H9 (cell line): ENCODE measurements at regions not wholly inside any gene's neighbourhood (a gene's known extent, or its start where the extent isn't known, plus 50 kb on each side); places are given as distances from the start of the nearest gene placed in this dataset.

ENCODE experiments used
- DNase-seq: peaks from one replicate; pipeline ENCODE4 v3.0.0-alpha.2; 2017
- H2AFZ ChIP-seq: one replicate; pipeline ENCODE4 v1.6.1; 2013; ENCODE audit warnings: mild to moderate bottlenecking, low read length, control low read depth, moderate library complexity
- H2AK5ac ChIP-seq: 2 replicates; pipeline ENCODE4 v1.6.1; 2013; ENCODE audit warnings: low read length, control low read depth, mixed read lengths; ENCODE audit not compliant: insufficient read length
- H2BK120ac ChIP-seq: one replicate; pipeline ENCODE4 v1.6.1; 2013; ENCODE audit warnings: low read depth, mild to moderate bottlenecking, low read length, control low read depth, inconsistent platforms; ENCODE audit not compliant: poor library complexity, severe bottlenecking
- H2BK12ac ChIP-seq: 2 replicates; pipeline ENCODE4 v1.6.1; 2013; ENCODE audit warnings: low read length, control low read depth, mixed read lengths, low read depth; ENCODE audit not compliant: insufficient read length
- H2BK15ac ChIP-seq: 2 replicates; pipeline ENCODE4 v1.6.1; 2013; ENCODE audit warnings: low read depth, low read length, control low read depth
- H2BK20ac ChIP-seq: one replicate; pipeline ENCODE4 v1.6.1; 2013; ENCODE audit warnings: low read depth, mild to moderate bottlenecking, low read length, control low read depth, inconsistent platforms; ENCODE audit not compliant: poor library complexity, severe bottlenecking
- H2BK5ac ChIP-seq: 2 replicates; pipeline ENCODE4 v1.6.1; 2013; ENCODE audit warnings: low read length, control low read depth, mixed read lengths; ENCODE audit not compliant: insufficient read length
- H3K14ac ChIP-seq: 2 replicates; pipeline ENCODE4 v1.6.1; 2013; ENCODE audit warnings: low read length, control low read depth; ENCODE audit not compliant: insufficient read depth
- H3K18ac ChIP-seq: 2 replicates; pipeline ENCODE4 v1.6.1; 2013; ENCODE audit warnings: low read depth, mild to moderate bottlenecking, mixed read lengths, low read length, control low read depth; ENCODE audit not compliant: insufficient read length
- H3K23ac ChIP-seq: 2 replicates; pipeline ENCODE4 v1.6.1; 2013; ENCODE audit warnings: low read length, control low read depth, mixed read lengths, low read depth; ENCODE audit not compliant: insufficient read length
- H3K23me2 ChIP-seq: 2 replicates; pipeline ENCODE4 v1.6.1; 2013; ENCODE audit warnings: low read depth, mild to moderate bottlenecking, mixed read lengths, low read length, control low read depth; ENCODE audit not compliant: insufficient read length, poor library complexity, severe bottlenecking
- H3K27ac ChIP-seq: 2 replicates; pipeline ENCODE4 v1.5.1; 2013; ENCODE audit warnings: low read length, control low read depth, mixed read lengths, low read depth; ENCODE audit not compliant: insufficient read length
- H3K27me3 ChIP-seq: 2 replicates; pipeline ENCODE4 v1.6.1; 2013; ENCODE audit warnings: low read length, control low read depth, inconsistent platforms; ENCODE audit not compliant: insufficient read depth
- H3K4ac ChIP-seq: 2 replicates; pipeline ENCODE4 v1.6.1; 2013; ENCODE audit warnings: low read depth, mild to moderate bottlenecking, control low read depth, inconsistent platforms, low read length, moderate library complexity
- H3K4me1 ChIP-seq: 2 replicates; pipeline ENCODE4 v1.6.1; 2013; ENCODE audit warnings: low read length, control low read depth, inconsistent platforms; ENCODE audit not compliant: insufficient read depth
- H3K4me2 ChIP-seq: 2 replicates; pipeline ENCODE4 v1.6.1; 2013; ENCODE audit warnings: low read length, control low read depth, mixed read lengths; ENCODE audit not compliant: insufficient read length, insufficient read depth
- H3K56ac ChIP-seq: 2 replicates; pipeline ENCODE4 v1.6.1; 2013; ENCODE audit warnings: low read depth, mild to moderate bottlenecking, mixed read lengths, low read length, control low read depth; ENCODE audit not compliant: insufficient read length
- H3K79me1 ChIP-seq: 2 replicates; pipeline ENCODE4 v1.6.1; 2013; ENCODE audit warnings: low read depth, mild to moderate bottlenecking, moderate library complexity, low read length, control low read depth, inconsistent platforms; ENCODE audit not compliant: insufficient read depth, poor library complexity, severe bottlenecking
- H3K79me2 ChIP-seq: 2 replicates; pipeline ENCODE4 v1.6.1; 2013; ENCODE audit warnings: low read length, control low read depth, inconsistent platforms; ENCODE audit not compliant: insufficient read depth
- H3K9ac ChIP-seq: 2 replicates; pipeline ENCODE4 v1.6.1; 2013; ENCODE audit warnings: low read length, control low read depth, mixed read lengths; ENCODE audit not compliant: insufficient read length; ENCODE audit errors: extremely low read depth
- H3K9me3 ChIP-seq: one replicate; pipeline ENCODE4 v1.6.1; 2013; ENCODE audit warnings: low read depth, low read length, inconsistent platforms; ENCODE audit not compliant: control insufficient read depth
- H3T11ph ChIP-seq: one replicate; pipeline ENCODE4 v1.6.1; 2013; ENCODE audit warnings: mild to moderate bottlenecking, low read length, control low read depth, inconsistent platforms
- H4K20me1 ChIP-seq: one replicate; pipeline ENCODE4 v1.6.1; 2013; ENCODE audit not compliant: control insufficient read depth, insufficient read length, insufficient read depth
- H4K5ac ChIP-seq: 2 replicates; pipeline ENCODE4 v1.6.1; 2013; ENCODE audit warnings: low read depth, mild to moderate bottlenecking, mixed read lengths, low read length, control low read depth; ENCODE audit not compliant: insufficient read length
- H4K8ac ChIP-seq: replicated peaks from 2 replicates; pipeline ENCODE4 v1.6.1; 2013; ENCODE audit warnings: low read length, control low read depth, mixed read lengths, low read depth; ENCODE audit not compliant: insufficient read length
- H4K91ac ChIP-seq: 2 replicates; pipeline ENCODE4 v1.6.1; 2013; ENCODE audit warnings: low read depth, mild to moderate bottlenecking, moderate library complexity, mixed read lengths, low read length, control low read depth; ENCODE audit not compliant: insufficient read length
- H3K27ac Mint-ChIP-seq, 3 experiments: 2 replicates in 2 of 3; 3 replicates in 1 of 3; pipeline ENCODE4 v1.8.0; 2020 to 2021; ENCODE audit warnings: mixed read lengths in 3 of 3, mild to moderate bottlenecking in 1 of 3, moderate library complexity in 1 of 3
- H3K27me3 Mint-ChIP-seq: 2 replicates; pipeline ENCODE4 v1.8.0; 2021; ENCODE audit warnings: low read depth, mild to moderate bottlenecking, moderate library complexity, mixed read lengths
- H3K36me3 Mint-ChIP-seq, 3 experiments: 2 replicates in 2 of 3; 3 replicates in 1 of 3; pipeline ENCODE4 v1.8.0; 2020 to 2021; ENCODE audit warnings: low read depth in 3 of 3, mixed read lengths in 3 of 3; ENCODE audit not compliant: insufficient read depth in 1 of 3
- H3K4me1 Mint-ChIP-seq, 2 experiments: 2 replicates each; pipeline ENCODE4 v1.8.0; 2020; ENCODE audit warnings: mixed read lengths in 2 of 2
- H3K4me3 Mint-ChIP-seq, 2 experiments: 2 replicates in 1 of 2; 3 replicates in 1 of 2; pipeline ENCODE4 v1.8.0; 2020 to 2021; ENCODE audit warnings: mild to moderate bottlenecking in 2 of 2, mixed read lengths in 2 of 2, moderate library complexity in 1 of 2
- H3K9me3 Mint-ChIP-seq, 2 experiments: 2 replicates in 1 of 2; 3 replicates in 1 of 2; pipeline ENCODE4 v1.8.0; 2020; ENCODE audit warnings: mild to moderate bottlenecking in 2 of 2, mixed read lengths in 2 of 2, moderate library complexity in 1 of 2
- CTCF ChIP-seq: fragments of 200-600 bp; sonication (generic); conservative IDR thresholded peaks from 3 replicates; pipeline ENCODE4 v1.8.0; 2021; ENCODE audit warnings: antibody characterized with exemption, mild to moderate bottlenecking
- WGBS: extraction: QIAGEN DNeasy Blood & Tissue Kit; methylation state at CpG from one replicate; pipeline ENCODE4 v1.1.7; 2013; ENCODE audit warnings: missing lambda C conversion rate, low lambda C conversion rate, mixed read lengths; ENCODE audit not compliant: insufficient read length; ENCODE audit errors: extremely low coverage; 5-methylcytosine and 5-hydroxymethylcytosine counted together

DNA sequence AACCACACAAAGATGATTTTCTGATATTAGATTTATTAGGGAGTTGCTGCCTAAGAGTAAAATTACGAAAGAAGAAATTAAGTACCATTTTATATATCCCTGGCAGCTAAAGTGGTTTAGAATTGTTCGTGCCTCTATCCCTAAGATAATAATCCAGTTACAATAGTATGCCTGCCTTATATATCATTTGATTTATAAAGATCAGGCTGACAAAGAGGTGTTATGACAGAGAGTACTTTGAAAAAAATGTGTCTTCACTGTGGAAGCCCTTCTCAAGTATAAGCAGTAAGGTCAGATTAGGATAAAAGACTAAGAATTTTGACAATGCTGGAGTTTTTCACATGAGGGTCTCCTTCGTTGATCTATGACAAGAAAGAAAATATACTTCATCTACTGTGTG is 619.9 kb downstream of the ADGRL2 start:
- Histone ChIP-seq H4K5ac (no peak overlapping the region), H3K79me2 (no peaks in the 10 kb centered on the region), H3T11ph (no peak overlapping the region), H3K27ac (no peak overlapping the region), H2BK120ac (no peak overlapping the region), H4K91ac (no peak overlapping the region), H3K18ac (no peak overlapping the region), H3K27me3 (no peaks in the 10 kb centered on the region), H3K14ac (no peak overlapping the region), H4K20me1 (no peaks in the 10 kb centered on the region), H2BK12ac (no peak overlapping the region), H3K9me3 (no peaks in the 10 kb centered on the region), H2BK5ac (no peak overlapping the region), H3K9ac (no peak overlapping the region), H2BK15ac (no peak overlapping the region), H3K79me1 (no peaks in the 10 kb centered on the region), H4K8ac (no peak overlapping the region), H3K4me1 (no peaks in the 10 kb centered on the region), H3K56ac (no peak overlapping the region), H3K23ac (no peak overlapping the region), H3K4me2 (no peak overlapping the region), H3K4ac (no peak overlapping the region), H2BK20ac (no peak overlapping the region), H2AK5ac (no peak overlapping the region), H2AFZ (no peak overlapping the region), H3K23me2 (no peaks in the 10 kb centered on the region)
- H3K36me3 Mint-ChIP-seq = no peaks in the 10 kb centered on the region
- H3K9me3 Mint-ChIP-seq = no peaks in the 10 kb centered on the region
- no peak for TF ChIP-seq CTCF
- H3K4me3 Mint-ChIP-seq = no peak overlapping the region
- H3K4me1 Mint-ChIP-seq = no peaks in the 10 kb centered on the region
- no peaks in the 10 kb centered on the region for H3K27me3 Mint-ChIP-seq
- no peak overlapping the region for H3K27ac Mint-ChIP-seq
- WGBS = no CpG with 5 or more reads among the region's 3 CpGs
- DNase-seq = no peak
